Gastrocnemius medialis (tissue), 4 donors: ENCODE measurements at regions not wholly inside any gene's neighbourhood (a gene's known extent, or its start where the extent isn't known, plus 50 kb on each side); places are given as distances from the start of the nearest gene placed in this dataset.

ENCODE experiments used
- ATAC-seq, 2 donors: fragments of 150-250 bp; one replicate each; pipeline ENCODE4 v1.9.1; 2016
- DNase-seq, 2 donors: peaks; one replicate each; pipeline ENCODE4 v3.0.0-alpha.2; 2019
- H3K27ac ChIP-seq, 4 donors: fragments of 200-600 bp; sonication (generic); 1 replicate in 1 of 4; 2 replicates in 3 of 4; pipeline ENCODE4 v1.5.1; 2016 to 2018; ENCODE audit warnings: mild to moderate bottlenecking in 2 of 4, moderate library complexity in 1 of 4
- H3K27me3 ChIP-seq, 3 donors: fragments of 200-600 bp; sonication (generic) in 2 of 3; 1 replicate in 1 of 3; 2 replicates in 2 of 3; pipeline versions ENCODE4 v1.5.1 to v1.6.0; 2016 to 2019; ENCODE audit warnings: mild to moderate bottlenecking in 1 of 3, moderate library complexity in 1 of 3
- H3K36me3 ChIP-seq, 2 donors: fragments of 200-600 bp; sonication (generic) in 1 of 2; one replicate each; pipeline ENCODE4 v1.5.1; 2017 to 2018
- H3K4me1 ChIP-seq, 2 donors: fragments of 200-600 bp; sonication (generic) in 1 of 2; one replicate each; pipeline ENCODE4 v1.5.1; 2016 to 2017; ENCODE audit warnings: mild to moderate bottlenecking in 2 of 2
- H3K4me3 ChIP-seq, 4 donors: fragments of 200-600 bp; sonication (generic) in 3 of 4; 1 replicate in 1 of 4; 2 replicates in 3 of 4; pipeline ENCODE4 v1.5.1; 2016 to 2019; ENCODE audit warnings: mild to moderate bottlenecking in 2 of 4
- H3K9me3 ChIP-seq, 3 donors: fragments of 200-600 bp; sonication (generic) in 2 of 3; 1 replicate in 1 of 3; 2 replicates in 2 of 3; pipeline ENCODE4 v1.5.1; 2016 to 2019
- CTCF ChIP-seq, 5 experiments: fragments of 450-650 bp in 3 of 5; fragments of 200-600 bp in 2 of 5; sonication (generic) in 2 of 5; IDR thresholded peaks in 4 of 5; conservative IDR thresholded peaks in 1 of 5; 1 replicate in 4 of 5; 2 replicates in 1 of 5; pipeline ENCODE4 v1.5.1; 2016 to 2019; ENCODE audit warnings: antibody characterized with exemption in 5 of 5, mild to moderate bottlenecking in 3 of 5, moderate library complexity in 3 of 5
- POLR2A ChIP-seq, 2 donors: fragments of 450-650 bp; IDR thresholded peaks; one replicate each; pipeline ENCODE4 v1.6.1; 2017; ENCODE audit warnings: antibody characterized with exemption in 2 of 2, mild to moderate bottlenecking in 2 of 2, moderate library complexity in 2 of 2
- in situ Hi-C, 4 donors: fragments of 200-750 bp; cut with MboI; loops; one replicate each; pipeline versions ENCODE4 v1.15.0 to v1.8.0; 2017; ENCODE audit warnings: low sequenced_read_pairs in 4 of 4
- intact Hi-C: fragments of 100-400 bp; cut with DNase I; formaldehyde crosslinking; loops from one replicate; pipeline ENCODE4 v1.15.1; 2023; ENCODE audit warnings: low total_unique reads

DNA sequence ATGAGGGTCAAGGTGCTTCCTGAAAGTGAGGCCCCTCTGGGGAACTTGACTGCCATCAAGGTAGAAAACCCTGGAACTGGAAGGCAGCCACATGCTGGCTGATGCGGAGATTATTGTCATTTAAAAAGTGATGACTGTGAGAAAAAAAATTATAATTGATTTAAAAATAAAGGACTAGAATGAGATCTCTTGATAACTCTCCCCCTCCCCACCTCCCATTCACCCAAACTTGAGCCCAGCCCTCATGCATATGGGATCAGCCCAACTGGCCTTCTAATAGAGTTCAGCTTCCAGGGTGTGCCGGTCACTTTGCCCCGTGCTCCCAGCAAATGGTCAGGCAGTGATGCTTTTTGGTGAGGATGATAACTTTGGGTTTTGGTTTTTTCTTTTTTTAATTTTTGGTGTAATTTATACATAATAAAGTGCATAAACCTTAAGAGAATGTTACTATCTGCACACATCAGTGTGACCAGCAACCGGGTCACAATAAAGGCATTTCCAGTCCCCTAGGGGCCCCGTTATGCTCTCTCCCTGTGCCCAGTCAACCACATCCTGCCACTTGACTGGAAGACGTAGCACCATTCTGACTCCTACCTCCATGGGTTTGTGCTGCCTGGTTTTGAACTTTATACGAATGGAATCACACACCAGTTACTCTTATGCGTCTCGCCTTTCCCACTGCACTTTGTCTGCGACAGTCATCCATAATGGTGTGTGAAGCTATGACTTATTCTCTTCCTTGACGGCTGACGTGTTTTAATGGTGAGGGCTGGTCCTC is 187.9 kb downstream of the USP12 start:
- intact Hi-C loops (loop anchor here (10.0 kb wide), 1 partner anchor 1001 kb away; the partner anchor contains the start of gene URAD), in situ Hi-C loops (loop anchor here (10.0 to 25.0 kb wide), 8 partner anchors 204 to 1004 kb away; partner anchors contain the start of gene URAD (in 3 of the 4))
- ATAC-seq = no peak
- no peaks in the 10 kb centered on the region for H3K27me3 ChIP-seq
- H3K4me1 ChIP-seq = no peaks in the 10 kb centered on the region
- DNase-seq = no peak
- TF ChIP-seq POLR2A (IDR thresholded peaks at IDR 0.05) (no peak), CTCF (IDR thresholded peaks at IDR 0.05 in 4 of 5, conservative IDR thresholded peaks at IDR 0.05 in 1 of 5) (no peak)
- H3K4me3 ChIP-seq = no peak overlapping the region
- H3K9me3 ChIP-seq = no peaks in the 10 kb centered on the region
- no peak overlapping the region for H3K27ac ChIP-seq
- no peaks in the 10 kb centered on the region for H3K36me3 ChIP-seq

GRCh38 chr13:26980099-26981031 is 191.2 kb downstream of the USP12 start:
- no peaks in the 10 kb centered on the region for H3K27me3 ChIP-seq
- in situ Hi-C loops (loop anchor here (10.0 to 25.0 kb wide), 8 partner anchors 207 to 1007 kb away; partner anchors contain the start of gene URAD (in 3 of the 4)), intact Hi-C loops (loop anchor here (10.0 kb wide), 1 partner anchor 1004 kb away; the partner anchor contains the start of gene URAD)
- H3K4me1 ChIP-seq = no peaks in the 10 kb centered on the region
- no peak overlapping the region for H3K27ac ChIP-seq
- H3K36me3 ChIP-seq = no peaks in the 10 kb centered on the region
- no peak overlapping the region for H3K4me3 ChIP-seq
- ATAC-seq (no peak), DNase-seq (no peak)
- TF ChIP-seq CTCF (IDR thresholded peaks at IDR 0.05 in 4 of 5, conservative IDR thresholded peaks at IDR 0.05 in 1 of 5) (no peak), POLR2A (IDR thresholded peaks at IDR 0.05) (no peak)
- H3K9me3 ChIP-seq = no peaks in the 10 kb centered on the region

- no peak for ATAC-seq
These were observed 192.3 kb downstream of the USP12 start for GRCh38 chr13:26979334-26979733.

More at GRCh38 chr13:26979334-26979733, 192.3 kb downstream of the USP12 start:
- Histone ChIP-seq H3K27ac (no peak overlapping the region), H3K9me3 (no peaks in the 10 kb centered on the region), H3K4me3 (no peak overlapping the region), H3K36me3 (no peaks in the 10 kb centered on the region), H3K27me3 (no peaks in the 10 kb centered on the region), H3K4me1 (no peaks in the 10 kb centered on the region)
- intact Hi-C loops = no loop called here
- TF ChIP-seq CTCF (IDR thresholded peaks at IDR 0.05 in 4 of 5, conservative IDR thresholded peaks at IDR 0.05 in 1 of 5) (no peak), POLR2A (IDR thresholded peaks at IDR 0.05) (no peak)
- DNase-seq = no peak
- in situ Hi-C loops = loop anchor here in 3 of 4 donors (25.0 kb wide), 4 partner anchors 208 to 1008 kb away; partner anchors contain the start of gene URAD (in 1 of the 3)
